K562 (cell line): ENCODE measurements at regions not wholly inside any gene's neighbourhood (a gene's known extent, or its start where the extent isn't known, plus 50 kb on each side); places are given as distances from the start of the nearest gene placed in this dataset.

Source experiments
- ATAC-seq: fragments of 200-7000 bp; cut with Tn5 transposase; 3 replicates; pipeline ENCODE4 v1.9.1; 2020; ENCODE audit warnings: moderate library complexity
- BruUV-seq: library from RNA; stranded (reverse); fragments of 400-500 nt; replicated peaks from 2 replicates; lab custom pipeline; 2021; lab: Mats Ljungman, UMichigan
- CTCF ChIA-PET: fragments of 300-600 bp; formaldehyde crosslinking; extraction: SDS; loops from one replicate; lab custom pipeline; 2021; ENCODE audit warnings: low intra/inter-chr PET ratio; lab: Yijun Ruan, JAX
- POLR2A ChIA-PET: fragments of 300-600, 350-650 bp; sonication (Branson Sonifier 250); formaldehyde crosslinking; extraction: SDS; loops from one replicate; lab custom pipeline; 2021; ENCODE audit warnings: antibody characterized with exemption, inconsistent platforms; lab: Yijun Ruan, JAX
- DNase-seq, 4 experiments: peaks; one replicate each; pipeline versions ENCODE4 v3.0.0 to v3.0.0-alpha.2; 2011 to 2018; ENCODE audit warnings: low spot score in 3 of 4, mixed read lengths in 3 of 4; ENCODE audit errors: extremely low read depth in 1 of 4
- FAIRE-seq: peaks from 2 replicates; lab custom pipeline; 2011; peaks lifted over from hg19 to GRCh38; lab: Jason Lieb, UNC
- H2AFZ ChIP-seq: 2 replicates; pipeline ENCODE4 v1.6.0; 2011; ENCODE audit warnings: low read depth, low read length, control low read depth, inconsistent platforms
- H3K27ac ChIP-seq: fragments of 200-600 bp; 3 replicates; pipeline ENCODE4 v1.8.0; 2011; ENCODE audit warnings: low read depth, mild to moderate bottlenecking, control low read depth, inconsistent platforms, low read length, moderate library complexity, mixed read lengths; ENCODE audit errors: extremely low read depth
- H3K27me3 ChIP-seq, 2 experiments: fragments of 300-600 bp in 1 of 2; 2 replicates in 1 of 2; 3 replicates in 1 of 2; pipeline versions ENCODE4 v1.6.0 to v1.8.0; 2011; ENCODE audit warnings: inconsistent platforms in 2 of 2, low read length in 2 of 2, mild to moderate bottlenecking in 1 of 2, mixed read lengths in 1 of 2, moderate library complexity in 1 of 2; ENCODE audit not compliant: control insufficient read depth in 2 of 2, insufficient read depth in 2 of 2
- H3K36me3 ChIP-seq: fragments of 300-600 bp; 3 replicates; pipeline ENCODE4 v1.8.0; 2011; ENCODE audit warnings: mild to moderate bottlenecking, low read length, inconsistent platforms; ENCODE audit not compliant: control insufficient read depth, insufficient read depth
- H3K4me1 ChIP-seq, 2 experiments: fragments of 200-600 bp in 1 of 2; replicated peaks in 1 of 2; 2 replicates in 1 of 2; 3 replicates in 1 of 2; pipeline versions ENCODE4 v1.5.1 to v1.8.0; 2011; ENCODE audit warnings: inconsistent platforms in 2 of 2, low read length in 2 of 2, mild to moderate bottlenecking in 1 of 2, mixed read lengths in 1 of 2, moderate library complexity in 1 of 2; ENCODE audit not compliant: control insufficient read depth in 2 of 2, insufficient read depth in 2 of 2
- H3K4me2 ChIP-seq: 2 replicates; pipeline ENCODE4 v1.6.1; 2011; ENCODE audit warnings: low read length, control low read depth, inconsistent platforms, mixed read lengths; ENCODE audit not compliant: insufficient read depth
- H3K4me3 ChIP-seq: fragments of 200-600 bp; sonication (generic), shearing (Covaris generic); 2 replicates; pipeline ENCODE4 v1.5.1; 2016; ENCODE audit warnings: control low read depth, inconsistent platforms
- H3K79me2 ChIP-seq: fragments of 200-600 bp; 3 replicates; pipeline ENCODE4 v1.8.0; 2011; ENCODE audit warnings: low read length, inconsistent platforms; ENCODE audit not compliant: control insufficient read depth, insufficient read depth
- H3K9ac ChIP-seq, 2 experiments: 2 replicates each; pipeline versions ENCODE4 v1.6.0 to v1.6.1; 2011; ENCODE audit warnings: low read depth in 2 of 2, low read length in 2 of 2, control low read depth in 1 of 2, inconsistent platforms in 1 of 2, mild to moderate bottlenecking in 1 of 2, mixed read lengths in 1 of 2; ENCODE audit not compliant: insufficient read depth in 1 of 2
- H3K9me1 ChIP-seq: one replicate; pipeline ENCODE4 v1.6.0; 2011; ENCODE audit warnings: inconsistent platforms, mild to moderate bottlenecking, low read length, moderate library complexity; ENCODE audit not compliant: control insufficient read depth, insufficient read depth
- H3K9me3 ChIP-seq: replicated peaks from 2 replicates; pipeline ENCODE4 v1.5.1; 2011; ENCODE audit warnings: low read depth, low read length, inconsistent platforms; ENCODE audit not compliant: control insufficient read depth, insufficient read depth
- H4K20me1 ChIP-seq: replicated peaks from 2 replicates; pipeline ENCODE4 v1.6.1; 2011; ENCODE audit warnings: low read length, inconsistent platforms, mixed read lengths; ENCODE audit not compliant: control insufficient read depth, insufficient read depth
- C11orf30 ChIP-seq: fragments of 450-650 bp; IDR thresholded peaks from 2 replicates; pipeline ENCODE4 v1.6.1; 2016; ENCODE audit warnings: low read depth, mild to moderate bottlenecking
- FOXK1 ChIP-seq: sonication (generic); formaldehyde crosslinking; IDR thresholded peaks from 2 replicates; pipeline ENCODE4 v1.8.0; 2022; ENCODE audit warnings: missing genetic modification reagents, mild to moderate bottlenecking, borderline replicate concordance
- HNRNPK ChIP-seq: fragments of 200-400 bp; formaldehyde crosslinking; IDR thresholded peaks from one replicate; pipeline ENCODE4 v1.6.1; 2018; ENCODE audit warnings: mild to moderate bottlenecking, low read depth, low read length; ENCODE audit not compliant: poor library complexity, severe bottlenecking
- MAFF ChIP-seq: IDR thresholded peaks from 2 replicates; pipeline ENCODE4 v1.6.1; 2012; ENCODE audit warnings: low read length, improper control_type of control experiment
- MECOM ChIP-seq: fragments of 250-450 bp; sonication (Bioruptor Pico); IDR thresholded peaks from 2 replicates; pipeline ENCODE4 v1.8.0; 2022; ENCODE audit warnings: inconsistent platforms
- MXI1 ChIP-seq: IDR thresholded peaks from 2 replicates; pipeline ENCODE4 v1.6.1; 2011; ENCODE audit warnings: low read depth, mild to moderate bottlenecking, improper control_type of control experiment, low read length
- NFIC ChIP-seq: fragments of 450-650 bp; IDR thresholded peaks from 2 replicates; pipeline ENCODE4 v1.6.1; 2017; ENCODE audit warnings: mild to moderate bottlenecking, inconsistent platforms
- NFYB ChIP-seq: IDR thresholded peaks from 2 replicates; pipeline ENCODE4 v1.6.1; 2011; ENCODE audit warnings: mild to moderate bottlenecking, moderate library complexity; ENCODE audit not compliant: insufficient read length; ENCODE audit errors: extremely low read depth
- PCBP1 ChIP-seq: fragments of 200-400 bp; formaldehyde crosslinking; IDR thresholded peaks from 2 replicates; pipeline ENCODE4 v1.6.1; 2018; ENCODE audit warnings: mild to moderate bottlenecking, low read depth, low read length; ENCODE audit not compliant: poor library complexity, severe bottlenecking
- PTBP1 ChIP-seq: fragments of 200-400 bp; formaldehyde crosslinking; IDR thresholded peaks from 2 replicates; pipeline ENCODE4 v1.6.1; 2017; ENCODE audit warnings: low read depth, low read length
- STAG1 ChIP-seq: sonication (generic); formaldehyde crosslinking; IDR thresholded peaks from 2 replicates; pipeline ENCODE4 v1.5.0; 2020; ENCODE audit warnings: missing genetic modification reagents, borderline replicate concordance
- TAF9B ChIP-seq: fragments of 450-650 bp; IDR thresholded peaks from 2 replicates; pipeline ENCODE4 v1.6.1; 2018; ENCODE audit warnings: mild to moderate bottlenecking; ENCODE audit not compliant: partially characterized antibody
- ZBTB34 ChIP-seq: fragments of 250-450 bp; sonication (Bioruptor Pico); IDR thresholded peaks from 2 replicates; pipeline ENCODE4 v1.8.0; 2021; ENCODE audit warnings: mild to moderate bottlenecking, moderate library complexity
- ZEB2 ChIP-seq: fragments of 450-650 bp; IDR thresholded peaks from 2 replicates; pipeline ENCODE4 v1.6.1; 2016
- ZNF239 ChIP-seq: fragments of 250-450 bp; sonication (Bioruptor Pico); IDR thresholded peaks from 2 replicates; pipeline ENCODE4 v1.4.0; 2020; ENCODE audit warnings: mild to moderate bottlenecking
- ZNF431 ChIP-seq: sonication (generic); formaldehyde crosslinking; IDR thresholded peaks from 2 replicates; pipeline ENCODE4 v1.8.0; 2022; ENCODE audit warnings: mild to moderate bottlenecking, missing genetic modification reagents
- WGBS: fragments of 100-300 bp; shearing (Covaris generic); methylation state at CpG from one replicate; pipeline ENCODE4 v1.1.6; 2016; ENCODE audit warnings: low coverage, mixed read lengths; ENCODE audit not compliant: insufficient coverage; ENCODE audit errors: missing lambda C conversion rate; 5-methylcytosine and 5-hydroxymethylcytosine counted together
- in situ Hi-C: fragments of 300-500 bp; cut with MboI; formaldehyde crosslinking; loops from 4 replicates; pipeline ENCODE4 v1.15.0; 2018; ENCODE audit warnings: inconsistent platforms, mixed read lengths
- intact Hi-C: fragments of 100-400 bp; cut with micrococcal nuclease; formaldehyde crosslinking; loops from 2 replicates; pipeline ENCODE4 v1.14.2; 2022
- TF ChIP-seq, protein P1 (sequence below): fragments of 450-650 bp; IDR thresholded peaks from 2 replicates; pipeline ENCODE4 v1.6.1; 2016; ENCODE audit warnings: borderline replicate concordance
- TF ChIP-seq, protein P2 (sequence below), 2 experiments: fragments of 450-650 bp; conservative IDR thresholded peaks; 2 replicates each; pipeline ENCODE4 v1.6.1; 2017; ENCODE audit warnings: mild to moderate bottlenecking in 2 of 2, moderate library complexity in 2 of 2
- TF ChIP-seq, protein P3 (sequence below): fragments of 250-450 bp; sonication (Bioruptor Pico); IDR thresholded peaks from 2 replicates; pipeline ENCODE4 v1.5.0; 2021

GRCh38 chr22:47284822-47285221 is 522.4 kb downstream of the TBC1D22A start:
- Histone ChIP-seq H3K4me3 (no peak overlapping the region), H3K27me3 (peaks cover 0 to 41% of the 10 kb centered on the region in 2 experiments; a peak in 3 of 5 replicates), H3K9me1 (no peaks in the 10 kb centered on the region), H3K27ac (no peak overlapping the region), H4K20me1 (no peaks in the 10 kb centered on the region; the same call in 1 of the 2 replicates), H3K9ac (no peak overlapping the region)
- no TSS peak for BruUV-seq
- POLR2A ChIA-PET, result no interaction called here
- ATAC-seq, result no peak
- WGBS, result 3% methylated on average over 5 of the region's 8 CpGs
- intact Hi-C loops, result no loop called here
- no peak for TF ChIP-seq MECOM
- TF ChIP-seq, protein P1, sequence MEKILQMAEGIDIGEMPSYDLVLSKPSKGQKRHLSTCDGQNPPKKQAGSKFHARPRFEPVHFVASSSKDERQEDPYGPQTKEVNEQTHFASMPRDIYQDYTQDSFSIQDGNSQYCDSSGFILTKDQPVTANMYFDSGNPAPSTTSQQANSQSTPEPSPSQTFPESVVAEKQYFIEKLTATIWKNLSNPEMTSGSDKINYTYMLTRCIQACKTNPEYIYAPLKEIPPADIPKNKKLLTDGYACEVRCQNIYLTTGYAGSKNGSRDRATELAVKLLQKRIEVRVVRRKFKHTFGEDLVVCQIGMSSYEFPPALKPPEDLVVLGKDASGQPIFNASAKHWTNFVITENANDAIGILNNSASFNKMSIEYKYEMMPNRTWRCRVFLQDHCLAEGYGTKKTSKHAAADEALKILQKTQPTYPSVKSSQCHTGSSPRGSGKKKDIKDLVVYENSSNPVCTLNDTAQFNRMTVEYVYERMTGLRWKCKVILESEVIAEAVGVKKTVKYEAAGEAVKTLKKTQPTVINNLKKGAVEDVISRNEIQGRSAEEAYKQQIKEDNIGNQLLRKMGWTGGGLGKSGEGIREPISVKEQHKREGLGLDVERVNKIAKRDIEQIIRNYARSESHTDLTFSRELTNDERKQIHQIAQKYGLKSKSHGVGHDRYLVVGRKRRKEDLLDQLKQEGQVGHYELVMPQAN, result no peak
- no peak for TF ChIP-seq ZNF431
- TF ChIP-seq NFIC, result no peak
- no peak for TF ChIP-seq ZNF239 (CRISPR knock-in tag)
- TF ChIP-seq PCBP1, result no peak
- no peak for TF ChIP-seq FOXK1 (CRISPR knock-in tag)
- no peak for TF ChIP-seq MXI1
- no peak for TF ChIP-seq NFYB
- TF ChIP-seq ZBTB34 (CRISPR knock-in tag), result no peak
- no peak for TF ChIP-seq TAF9B
- TF ChIP-seq C11orf30, result no peak
- TF ChIP-seq, protein P2, sequence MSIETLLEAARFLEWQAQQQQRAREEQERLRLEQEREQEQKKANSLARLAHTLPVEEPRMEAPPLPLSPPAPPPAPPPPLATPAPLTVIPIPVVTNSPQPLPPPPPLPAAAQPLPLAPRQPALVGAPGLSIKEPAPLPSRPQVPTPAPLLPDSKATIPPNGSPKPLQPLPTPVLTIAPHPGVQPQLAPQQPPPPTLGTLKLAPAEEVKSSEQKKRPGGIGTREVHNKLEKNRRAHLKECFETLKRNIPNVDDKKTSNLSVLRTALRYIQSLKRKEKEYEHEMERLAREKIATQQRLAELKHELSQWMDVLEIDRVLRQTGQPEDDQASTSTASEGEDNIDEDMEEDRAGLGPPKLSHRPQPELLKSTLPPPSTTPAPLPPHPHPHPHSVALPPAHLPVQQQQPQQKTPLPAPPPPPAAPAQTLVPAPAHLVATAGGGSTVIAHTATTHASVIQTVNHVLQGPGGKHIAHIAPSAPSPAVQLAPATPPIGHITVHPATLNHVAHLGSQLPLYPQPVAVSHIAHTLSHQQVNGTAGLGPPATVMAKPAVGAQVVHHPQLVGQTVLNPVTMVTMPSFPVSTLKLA (conservative IDR thresholded peaks at IDR 0.05), result no peak
- no peak for TF ChIP-seq ZEB2
- TF ChIP-seq PTBP1, result no peak
- TF ChIP-seq HNRNPK, result no peak
- TF ChIP-seq, protein P3, sequence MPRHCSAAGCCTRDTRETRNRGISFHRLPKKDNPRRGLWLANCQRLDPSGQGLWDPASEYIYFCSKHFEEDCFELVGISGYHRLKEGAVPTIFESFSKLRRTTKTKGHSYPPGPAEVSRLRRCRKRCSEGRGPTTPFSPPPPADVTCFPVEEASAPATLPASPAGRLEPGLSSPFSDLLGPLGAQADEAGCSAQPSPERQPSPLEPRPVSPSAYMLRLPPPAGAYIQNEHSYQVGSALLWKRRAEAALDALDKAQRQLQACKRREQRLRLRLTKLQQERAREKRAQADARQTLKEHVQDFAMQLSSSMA (CRISPR knock-in tag), result no peak
- no peak for TF ChIP-seq MAFF
- no peak for TF ChIP-seq STAG1 (CRISPR knock-in tag)
- TF ChIP-seq, all 486 proteins: peak for 0
- DNase-seq (no peak), FAIRE-seq (no peak)
- CTCF ChIA-PET, result no interaction called here
- Histone ChIP-seq H3K79me2 (no peaks in the 10 kb centered on the region), H3K36me3 (no peaks in the 10 kb centered on the region), H3K4me1 (no peaks in the 10 kb centered on the region), H3K4me2 (no peak overlapping the region), H3K9me3 (no peaks in the 10 kb centered on the region), H2AFZ (no peak overlapping the region)
- in situ Hi-C loops, result no loop called here
